ENCODE measurements at regions not wholly inside any gene's neighbourhood (a gene's known extent, or its start where the extent isn't known, plus 50 kb on each side); places are given as distances from the start of the nearest gene placed in this dataset.
"Not testable (repeated sequence)": the region's sequence is repeated elsewhere in the genome, so short reads cannot be mapped to it uniquely, and the experiment has no call there.

DNA sequence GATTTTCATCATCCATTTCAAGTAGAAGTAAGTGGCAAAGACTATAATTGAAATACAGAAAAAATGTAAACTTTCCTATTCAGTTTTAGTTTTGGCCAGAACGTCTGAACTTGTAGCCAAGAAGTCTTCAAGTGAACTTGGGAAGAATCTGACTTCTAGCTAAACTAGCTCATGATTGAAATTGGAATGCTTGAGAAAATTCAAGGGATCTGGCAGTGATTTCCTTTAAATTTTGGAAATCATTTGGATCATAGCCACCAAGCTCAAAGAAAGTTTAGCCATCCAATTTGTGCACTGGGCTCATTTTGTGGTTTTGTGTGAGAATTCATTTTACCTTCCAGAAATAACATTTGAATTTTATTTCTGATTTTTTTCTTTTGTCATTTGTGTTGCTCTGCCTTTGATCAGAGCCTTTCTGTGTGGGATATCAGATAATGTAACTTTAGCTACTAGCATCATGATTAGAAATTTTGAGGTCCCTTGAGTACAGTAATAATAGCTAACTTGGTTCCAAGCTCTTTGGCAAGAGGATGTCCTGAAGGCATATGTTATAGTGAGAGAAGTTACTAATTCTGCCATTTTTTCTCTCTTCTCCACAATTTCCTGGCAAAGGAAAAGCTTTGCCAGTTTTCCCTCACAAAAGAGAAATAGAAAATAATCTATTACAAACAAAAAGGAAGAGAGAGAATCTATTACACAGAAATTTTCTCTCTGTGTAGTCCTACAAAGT lies 2123.7 kb upstream of the RAG2 start:
- DNase-seq (ENCODE audit: low read depth), result no peak

- no peak for DNase-seq (ENCODE audit: low read depth)
Observed at GRCh38 chr11:38718659-38719058, 2120.6 kb upstream of the RAG2 start.

- no peak for DNase-seq (ENCODE audit: low read depth)
Observed at GRCh38 chr11:38718049-38718448, 2120.0 kb upstream of the RAG2 start.

- no peak for DNase-seq (ENCODE audit: low read depth)
Observed at GRCh38 chr11:38711110-38711509, 2113.1 kb upstream of the RAG2 start.

DNA sequence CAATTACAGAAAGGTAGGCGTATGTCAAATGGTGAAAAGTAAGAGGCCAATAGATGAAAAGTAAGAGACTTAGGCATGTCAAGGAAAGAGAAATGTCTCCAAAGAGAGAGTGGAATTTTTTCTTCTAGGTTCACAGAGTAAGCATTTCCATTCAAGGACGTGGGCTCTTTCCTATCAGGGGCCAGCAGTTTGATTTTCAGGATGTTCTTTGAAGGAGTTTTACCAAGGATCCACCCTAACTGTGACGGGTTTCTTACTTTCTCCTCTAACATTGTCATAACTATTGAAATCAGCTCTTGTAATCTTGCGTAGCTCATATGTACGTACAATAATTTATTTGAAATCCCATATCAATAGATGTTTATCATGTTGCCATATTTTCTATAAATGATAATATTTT lies 2112.2 kb upstream of the RAG2 start:
- DNase-seq (ENCODE audit: low read depth), result no peak

GRCh38 chr11:38700111-38700510 lies 2102.1 kb upstream of the RAG2 start:
- no peak for DNase-seq (ENCODE audit: low read depth)

GRCh38 chr11:38693306-38693705 lies 2095.3 kb upstream of the RAG2 start:
- no peak for DNase-seq (ENCODE audit: low read depth)

DNA sequence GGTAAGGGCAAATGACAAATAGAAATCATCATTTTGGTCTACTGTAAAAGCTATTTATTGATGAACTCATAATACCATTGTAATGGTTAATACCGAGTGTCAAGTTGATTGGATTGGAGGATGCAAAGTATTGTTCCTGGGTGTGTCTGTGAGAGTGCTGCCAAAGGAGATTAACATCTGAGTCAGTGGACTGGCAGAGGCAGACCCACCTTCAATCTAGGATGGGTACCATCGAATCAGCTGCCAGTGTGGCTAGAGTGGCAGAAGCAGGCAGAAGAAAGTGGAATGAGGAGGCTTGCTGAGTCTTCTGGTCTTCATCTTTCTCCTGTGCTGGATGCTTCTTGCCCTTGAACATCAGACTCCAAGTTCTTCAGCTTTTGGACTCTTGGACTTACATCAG lies 2092.2 kb upstream of the RAG2 start:
- not testable (repeated sequence) for DNase-seq (ENCODE audit: low read depth)

GRCh38 chr11:38687008-38687407 lies 2089.0 kb upstream of the RAG2 start:
- DNase-seq (ENCODE audit: low read depth), result no peak

GRCh38 chr11:38683484-38683883 lies 2085.4 kb upstream of the RAG2 start:
- DNase-seq (ENCODE audit: low read depth), result no peak

DNA sequence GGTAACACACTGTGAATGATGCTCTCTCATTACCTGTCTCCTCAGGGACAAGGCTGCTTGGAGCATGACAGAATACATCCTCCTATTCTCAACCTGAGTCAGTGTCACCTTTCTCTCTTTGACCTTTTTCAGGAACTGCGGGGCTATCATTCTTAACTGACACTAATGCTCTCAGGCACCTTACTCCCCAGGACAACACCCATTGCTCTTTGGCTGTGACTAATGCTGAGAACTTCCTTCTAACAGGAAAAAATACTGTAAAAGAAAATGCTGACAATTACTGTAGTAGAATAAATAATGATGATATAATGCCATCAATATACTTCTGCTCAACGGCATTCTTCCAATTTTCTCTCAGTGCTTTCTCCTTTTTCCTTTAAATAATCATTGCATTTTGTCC lies 2082.7 kb upstream of the RAG2 start:
- no peak for DNase-seq (ENCODE audit: low read depth)

DNA sequence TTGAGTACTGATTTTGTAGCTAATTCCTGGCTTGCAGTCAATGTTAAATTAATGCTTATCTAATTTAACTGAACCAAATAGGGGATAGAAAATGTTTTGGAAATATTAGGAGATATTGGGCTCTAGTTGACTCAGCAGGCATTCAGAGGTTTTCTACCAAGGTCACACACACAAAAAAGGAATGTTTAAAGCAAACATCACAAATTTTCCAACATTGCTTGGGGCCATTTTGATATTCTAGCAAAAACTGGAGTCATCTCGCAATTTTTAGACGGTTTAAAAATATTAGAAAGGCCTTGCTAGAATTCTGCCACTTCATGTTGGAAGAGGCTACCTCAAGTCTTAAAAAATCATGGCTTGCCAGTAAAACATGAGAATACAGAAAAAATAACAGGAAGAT lies 2082.1 kb upstream of the RAG2 start:
- no peak for DNase-seq (ENCODE audit: low read depth)

DNA sequence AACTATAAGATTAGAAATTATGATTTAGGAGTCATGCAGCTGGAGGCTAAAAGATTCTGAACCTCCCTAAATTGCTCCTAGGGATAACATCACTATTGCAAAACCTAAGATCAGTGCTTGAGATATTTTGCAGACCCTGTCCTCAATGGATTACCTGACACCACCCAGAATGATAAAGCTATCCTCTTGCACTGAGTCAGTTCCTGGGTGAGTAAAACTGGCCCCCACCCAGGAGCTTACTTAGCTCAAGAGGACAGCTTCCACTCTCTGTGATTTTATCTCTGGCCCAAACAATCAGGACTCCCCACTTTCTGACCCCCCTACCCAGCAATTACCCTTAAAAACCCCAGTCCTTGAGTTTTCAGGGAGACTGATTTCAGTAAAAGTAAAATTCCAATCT lies 2074.4 kb upstream of the RAG2 start:
- no peak for DNase-seq (ENCODE audit: low read depth)

- no peak for DNase-seq (ENCODE audit: low read depth)
Observed at GRCh38 chr11:38667359-38667758, 2069.3 kb upstream of the RAG2 start.

- no peak for DNase-seq (ENCODE audit: low read depth)
Observed at GRCh38 chr11:38648604-38649003, 2050.6 kb upstream of the RAG2 start.

DNA sequence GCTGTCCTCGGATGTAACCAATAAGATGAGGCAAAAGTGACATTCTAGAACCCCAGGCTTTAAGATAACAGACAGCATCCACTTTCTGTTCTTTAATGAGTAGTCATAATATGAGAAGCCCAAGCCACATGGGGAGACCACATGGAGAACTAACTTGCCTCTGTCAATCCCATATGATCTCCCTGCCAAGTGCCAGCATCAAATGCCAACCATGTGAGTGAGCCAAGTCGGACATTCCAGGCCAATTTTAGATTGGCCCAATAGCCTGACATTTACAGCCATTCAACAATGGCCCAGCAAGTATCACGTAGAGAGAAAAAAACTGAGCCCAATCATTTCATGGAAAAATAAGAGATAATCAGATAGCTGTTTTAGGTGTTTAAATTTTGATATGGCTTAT lies 2048.3 kb upstream of the RAG2 start:
- no peak for DNase-seq (ENCODE audit: low read depth)

DNA sequence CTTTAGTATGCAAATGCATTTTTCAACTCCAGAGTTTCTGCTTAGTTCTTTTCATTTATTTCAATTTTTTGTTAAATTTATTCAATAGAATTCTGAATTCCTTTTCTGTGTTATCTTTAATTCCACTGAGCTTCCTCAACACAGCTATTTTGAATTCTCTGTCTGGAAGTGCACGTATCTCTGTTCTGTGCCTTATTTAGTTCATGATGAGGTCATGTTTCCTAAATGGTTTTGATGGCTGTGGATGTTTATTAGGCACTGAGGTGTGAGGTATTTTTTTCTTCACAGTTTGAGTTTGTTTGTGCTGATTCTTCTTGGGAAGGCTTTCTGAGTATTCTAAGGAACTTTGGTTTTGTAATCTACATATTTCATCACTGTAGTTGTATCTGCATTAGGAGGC lies 2042.8 kb upstream of the RAG2 start:
- DNase-seq (ENCODE audit: low read depth), result no peak

DNA sequence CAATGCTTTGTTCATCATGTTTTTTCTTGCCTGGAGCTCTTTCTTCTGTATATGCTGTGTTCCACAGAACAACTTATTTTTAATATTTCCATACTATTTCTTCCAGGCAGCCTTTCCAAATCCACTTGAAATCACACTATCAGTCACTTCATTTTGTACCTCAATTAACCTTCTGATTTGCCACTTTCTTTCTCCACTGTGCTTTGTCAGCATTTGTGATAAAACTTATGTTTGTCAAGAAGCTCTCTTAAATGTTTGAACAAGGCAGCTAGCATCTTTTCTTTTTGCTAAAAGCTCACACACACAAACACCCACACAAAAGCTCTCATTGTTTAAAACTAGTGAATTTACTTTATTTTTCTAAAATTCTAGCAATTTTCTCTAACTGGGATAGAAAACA lies 2014.7 kb upstream of the RAG2 start:
- DNase-seq (ENCODE audit: low read depth), result no peak

DNA sequence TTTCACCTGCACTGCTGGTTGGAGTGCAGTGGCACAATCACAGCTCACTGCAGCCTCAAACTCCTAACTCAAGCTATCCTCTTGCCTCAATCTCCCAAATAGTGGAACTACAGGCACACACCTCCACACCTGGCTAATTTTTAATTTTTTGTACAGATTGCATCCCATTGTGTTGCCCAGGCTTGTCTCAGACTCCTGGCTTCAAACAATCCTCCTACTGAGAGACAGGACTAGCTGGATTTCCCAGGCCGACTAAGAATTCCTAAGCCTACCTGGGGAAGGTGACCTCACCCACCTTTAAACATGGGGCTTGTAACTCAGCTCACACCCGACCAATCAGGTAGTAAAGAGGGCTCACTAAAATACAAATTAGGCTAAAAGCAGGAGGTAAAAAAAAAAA lies 2003.3 kb upstream of the RAG2 start:
- not testable (repeated sequence) for DNase-seq (ENCODE audit: low read depth)

DNA sequence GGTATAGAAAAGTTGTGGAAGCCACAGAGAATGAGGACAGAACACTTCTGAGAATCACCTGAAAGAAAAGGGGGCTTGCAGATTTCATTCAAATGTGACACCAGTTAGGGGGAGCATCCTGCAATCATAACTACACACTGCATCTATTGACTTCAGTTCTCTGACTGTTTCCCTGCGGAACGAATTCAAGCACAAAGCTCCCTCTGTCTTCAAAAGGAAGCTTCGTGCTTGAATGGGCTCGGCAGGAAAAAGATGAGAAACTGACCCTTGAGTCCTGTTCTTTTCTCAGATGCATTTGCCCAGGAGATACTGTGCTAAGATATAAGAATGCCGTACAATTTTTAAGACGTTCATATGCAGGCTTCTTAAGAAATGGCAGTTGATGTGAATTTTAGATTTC lies 2000.4 kb upstream of the RAG2 start:
- DNase-seq (ENCODE audit: low read depth), result no peak

DNA sequence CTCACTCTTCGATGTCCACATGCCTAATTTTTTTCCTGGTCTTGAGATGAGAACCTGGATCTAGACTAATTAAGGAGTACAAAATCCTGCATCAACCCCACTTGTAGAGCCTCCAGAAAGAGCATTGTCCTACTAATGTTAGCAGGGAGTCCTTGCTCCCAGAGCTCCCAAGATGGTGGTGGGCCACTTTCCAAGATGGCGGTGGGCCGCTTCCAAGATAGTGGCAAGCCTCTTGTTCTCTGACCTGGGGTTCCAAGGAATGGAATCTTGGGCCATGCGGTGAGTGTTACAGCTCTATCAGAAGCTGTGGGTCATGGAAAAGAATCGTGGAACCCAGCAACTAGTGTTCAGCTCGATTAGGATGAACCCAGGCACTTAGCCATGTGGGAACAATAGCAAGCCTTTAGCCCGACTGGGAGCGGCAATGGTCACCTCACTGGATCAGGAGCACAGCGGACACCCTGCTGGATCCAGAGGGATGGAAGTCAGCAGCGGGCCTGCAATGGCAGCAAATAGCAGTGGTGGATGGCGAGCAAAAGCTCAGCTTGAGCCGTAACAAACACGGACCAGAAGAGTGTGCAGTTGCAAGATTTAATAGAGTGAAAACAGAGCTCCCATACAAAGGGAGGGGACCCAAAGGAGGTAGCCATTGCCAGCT lies 1997.5 kb upstream of the RAG2 start:
- not testable (repeated sequence) for DNase-seq (ENCODE audit: low read depth)

DNA sequence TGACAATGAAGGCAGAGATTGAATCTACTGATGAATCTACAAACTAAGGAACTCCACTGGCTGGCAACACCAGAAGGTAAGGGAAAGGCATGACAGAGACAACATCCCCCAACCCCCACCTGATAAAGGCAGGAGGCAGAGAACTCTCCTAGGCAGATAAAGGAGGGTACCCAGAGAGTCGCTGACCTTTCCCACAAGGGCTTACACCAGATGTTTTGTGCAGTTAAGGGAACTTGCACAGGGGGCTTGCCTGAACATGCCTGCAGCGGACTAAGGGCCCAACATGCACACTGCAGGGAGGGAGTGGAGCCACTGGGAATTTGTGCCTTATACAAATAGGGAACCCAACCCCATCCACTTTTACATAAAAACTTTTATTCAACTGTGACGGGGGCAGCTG lies 1996.9 kb upstream of the RAG2 start:
- DNase-seq (ENCODE audit: low read depth), result no peak

GRCh38 chr11:38593649-38594048 lies 1995.6 kb upstream of the RAG2 start:
- peak; percentile 39 for DNase-seq (ENCODE audit: low read depth)

GRCh38 chr11:38582756-38583155 lies 1984.7 kb upstream of the RAG2 start:
- DNase-seq (ENCODE audit: low read depth), result no peak
